Endothelial cell of umbilical vein (primary cell): ENCODE measurements at regions not wholly inside any gene's neighbourhood (a gene's known extent, or its start where the extent isn't known, plus 50 kb on each side); places are given as distances from the start of the nearest gene placed in this dataset.

Source experiments
- BruUV-seq: library from RNA; stranded (reverse); fragments of 400-500 nt; replicated peaks from 2 replicates; lab custom pipeline; 2021; lab: Mats Ljungman, UMichigan
- CTCF ChIA-PET: fragments of 300-600, 350-600 bp; sonication (Branson Sonifier 250); formaldehyde crosslinking; loops from one replicate; lab custom pipeline; 2021; ENCODE audit warnings: antibody characterized with exemption, inconsistent platforms; lab: Charles Lee
- POLR2A ChIA-PET: fragments of 300-600, 350-600 bp; sonication (Branson Sonifier 250); formaldehyde crosslinking; loops from one replicate; lab custom pipeline; 2021; ENCODE audit warnings: antibody characterized with exemption, inconsistent platforms; lab: Charles Lee
- DNase-seq: peaks from one replicate; pipeline ENCODE4 v3.0.0-alpha.2; 2011; ENCODE audit warnings: low read depth, low spot score
- FAIRE-seq: peaks from 2 replicates; lab custom pipeline; 2011; peaks lifted over from hg19 to GRCh38; lab: Jason Lieb, UNC
- H2AFZ ChIP-seq: 2 replicates; pipeline ENCODE4 v1.6.0; 2012; ENCODE audit warnings: low read depth, low read length, control low read depth, inconsistent platforms
- H3K27ac ChIP-seq: 2 replicates; pipeline ENCODE4 v1.5.1; 2011; ENCODE audit warnings: low read depth, mild to moderate bottlenecking, control low read depth, low read length, moderate library complexity; ENCODE audit not compliant: insufficient read depth
- H3K27me3 ChIP-seq, 2 experiments: 2 replicates each; pipeline versions ENCODE4 v1.6.0 to v1.6.1; 2011; ENCODE audit warnings: low read length in 2 of 2, mixed read lengths in 1 of 2; ENCODE audit not compliant: control insufficient read depth in 2 of 2, insufficient read depth in 2 of 2
- H3K36me3 ChIP-seq, 2 experiments: 2 replicates in 1 of 2; 3 replicates in 1 of 2; pipeline ENCODE4 v1.5.1; 2011; ENCODE audit warnings: low read length in 2 of 2, mild to moderate bottlenecking in 1 of 2, moderate library complexity in 1 of 2; ENCODE audit not compliant: control insufficient read depth in 2 of 2, insufficient read depth in 2 of 2; ENCODE audit errors: extremely low read depth in 1 of 2
- H3K4me1 ChIP-seq: 3 replicates; pipeline ENCODE4 v1.5.1; 2011; ENCODE audit warnings: mild to moderate bottlenecking, low read length; ENCODE audit not compliant: control insufficient read depth, insufficient read depth; ENCODE audit errors: extremely low read depth
- H3K4me2 ChIP-seq: 2 replicates; pipeline ENCODE4 v1.6.1; 2011; ENCODE audit warnings: low read length, control low read depth, mixed read lengths; ENCODE audit not compliant: insufficient read depth
- H3K4me3 ChIP-seq, 3 experiments: fragments of 200-600 bp in 1 of 3; sonication (generic), shearing (Covaris generic) in 1 of 3; replicated peaks in 1 of 3; 2 replicates each; pipeline ENCODE4 v1.5.1; 2011 to 2016; ENCODE audit warnings: control low read depth in 3 of 3, low read length in 3 of 3, mild to moderate bottlenecking in 2 of 3, inconsistent platforms in 1 of 3, low read depth in 1 of 3, moderate library complexity in 1 of 3; ENCODE audit not compliant: insufficient read depth in 1 of 3
- H3K79me2 ChIP-seq: 2 replicates; pipeline ENCODE4 v1.6.0; 2012; ENCODE audit warnings: low read length, inconsistent platforms; ENCODE audit not compliant: control insufficient read depth, insufficient read depth
- H3K9ac ChIP-seq: replicated peaks from 2 replicates; pipeline ENCODE3; 2011; ENCODE audit warnings: low read length, control low read depth; ENCODE audit not compliant: insufficient read depth; ENCODE audit errors: extremely low read depth
- H3K9me1 ChIP-seq: replicated peaks from 3 replicates; pipeline ENCODE4 v1.6.0; 2011; ENCODE audit warnings: mild to moderate bottlenecking, low read length; ENCODE audit not compliant: control insufficient read depth, insufficient read depth; ENCODE audit errors: extremely low read depth
- H3K9me3 ChIP-seq: replicated peaks from 2 replicates; pipeline ENCODE4 v1.5.1; 2012; ENCODE audit warnings: low read length, inconsistent platforms; ENCODE audit not compliant: control insufficient read depth, insufficient read depth
- H4K20me1 ChIP-seq: replicated peaks from 2 replicates; pipeline ENCODE3; 2011; ENCODE audit warnings: mild to moderate bottlenecking, low read length; ENCODE audit not compliant: control insufficient read depth, insufficient read depth; ENCODE audit errors: extremely low read depth
- EZH2 ChIP-seq: IDR thresholded peaks from 2 replicates; pipeline ENCODE4 v1.6.1; 2012; ENCODE audit warnings: borderline replicate concordance, low read depth, mild to moderate bottlenecking, moderate library complexity, low read length, inconsistent platforms; ENCODE audit not compliant: severe bottlenecking
- FOS ChIP-seq: IDR thresholded peaks from 2 replicates; pipeline ENCODE4 v1.6.1; 2011; ENCODE audit warnings: mild to moderate bottlenecking, low read length, moderate library complexity, borderline replicate concordance; ENCODE audit not compliant: insufficient read depth
- GATA2 ChIP-seq: IDR thresholded peaks from 2 replicates; pipeline ENCODE4 v1.7.0; 2011; ENCODE audit warnings: low read depth, mild to moderate bottlenecking, moderate library complexity, mixed read lengths, low read length; ENCODE audit not compliant: insufficient read length, insufficient read depth
- JUN ChIP-seq: IDR thresholded peaks from 2 replicates; pipeline ENCODE4 v1.6.1; 2011; ENCODE audit warnings: borderline replicate concordance, low read depth; ENCODE audit not compliant: insufficient read length, insufficient read depth
- MYC ChIP-seq: IDR thresholded peaks from one replicate; pipeline ENCODE4 v1.6.1; 2011; ENCODE audit warnings: mild to moderate bottlenecking, low read depth, low read length
- POLR2A ChIP-seq: IDR thresholded peaks from 2 replicates; pipeline ENCODE4 v1.6.1; 2012; ENCODE audit warnings: low read depth, mild to moderate bottlenecking, control low read depth, low read length
- POLR2AphosphoS5 ChIP-seq: IDR thresholded peaks from 2 replicates; pipeline ENCODE4 v1.6.1; 2012; ENCODE audit warnings: low read depth, mild to moderate bottlenecking, control low read depth, low read length, moderate library complexity; ENCODE audit not compliant: insufficient read depth
- dilution Hi-C: fragments of 300-500 bp; cut with MboI; formaldehyde crosslinking; loops from one replicate; pipeline ENCODE4 v1.15.0; 2019; ENCODE audit warnings: low sequenced_read_pairs; ENCODE audit not compliant: extremely low pct_ligation_motif_present
- intact Hi-C: fragments of 100-400 bp; cut with micrococcal nuclease; formaldehyde crosslinking; loops from one replicate; pipeline ENCODE4 v1.10.0; 2022
- TF ChIP-seq, protein P1 (sequence below): IDR thresholded peaks from 2 replicates; pipeline ENCODE4 v1.6.1; 2011; ENCODE audit not compliant: insufficient read depth, insufficient read length
- TF ChIP-seq, protein P2 (sequence below), 2 donors: IDR thresholded peaks; 1 replicate in 1 of 2; 2 replicates in 1 of 2; pipeline ENCODE4 v1.5.1; 2011; ENCODE audit warnings: low read length in 2 of 2, mild to moderate bottlenecking in 2 of 2, moderate library complexity in 2 of 2, control low read depth in 1 of 2, inconsistent platforms in 1 of 2, low read depth in 1 of 2; ENCODE audit not compliant: insufficient read depth in 1 of 2; ENCODE audit errors: extremely low read depth in 1 of 2

DNA sequence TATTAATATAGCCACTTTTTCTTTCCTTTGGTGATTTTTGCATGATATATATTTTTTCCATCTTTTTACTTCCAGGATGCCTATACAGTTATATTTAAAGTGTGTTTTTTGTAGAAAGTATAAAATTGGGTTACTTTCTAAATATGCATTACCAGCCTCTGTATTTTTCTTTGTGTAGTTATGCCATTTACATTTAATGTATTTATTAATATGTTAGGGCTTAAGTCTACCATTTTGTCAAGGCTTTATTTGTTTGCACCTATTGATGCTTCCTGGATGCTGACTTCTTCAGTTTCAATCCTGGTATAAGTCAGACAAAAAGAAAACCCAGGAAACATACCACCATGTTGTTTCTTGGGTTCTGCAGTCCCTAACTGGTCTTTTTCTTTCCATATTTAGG lies 911.1 kb upstream of the GOT2 start:
- Histone ChIP-seq H3K4me3 (no peak overlapping the region), H3K79me2 (no peaks in the 10 kb centered on the region), H3K4me1 (no peaks in the 10 kb centered on the region), H4K20me1 (no peaks in the 10 kb centered on the region), H3K27me3 (no peaks in the 10 kb centered on the region), H3K9me1 (no peaks in the 10 kb centered on the region), H3K36me3 (no peaks in the 10 kb centered on the region), H3K9me3 (no peaks in the 10 kb centered on the region), H3K4me2 (no peak overlapping the region), H2AFZ (no peak overlapping the region), H3K9ac (no peak overlapping the region), H3K27ac (no peak overlapping the region)
- no peak for TF ChIP-seq POLR2A
- no peak for TF ChIP-seq EZH2
- TF ChIP-seq GATA2, result no peak
- TF ChIP-seq FOS, result no peak
- TF ChIP-seq, protein P1, sequence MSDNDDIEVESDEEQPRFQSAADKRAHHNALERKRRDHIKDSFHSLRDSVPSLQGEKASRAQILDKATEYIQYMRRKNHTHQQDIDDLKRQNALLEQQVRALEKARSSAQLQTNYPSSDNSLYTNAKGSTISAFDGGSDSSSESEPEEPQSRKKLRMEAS, result no peak
- TF ChIP-seq JUN, result no peak
- no peak for TF ChIP-seq MYC
- TF ChIP-seq, protein P2, sequence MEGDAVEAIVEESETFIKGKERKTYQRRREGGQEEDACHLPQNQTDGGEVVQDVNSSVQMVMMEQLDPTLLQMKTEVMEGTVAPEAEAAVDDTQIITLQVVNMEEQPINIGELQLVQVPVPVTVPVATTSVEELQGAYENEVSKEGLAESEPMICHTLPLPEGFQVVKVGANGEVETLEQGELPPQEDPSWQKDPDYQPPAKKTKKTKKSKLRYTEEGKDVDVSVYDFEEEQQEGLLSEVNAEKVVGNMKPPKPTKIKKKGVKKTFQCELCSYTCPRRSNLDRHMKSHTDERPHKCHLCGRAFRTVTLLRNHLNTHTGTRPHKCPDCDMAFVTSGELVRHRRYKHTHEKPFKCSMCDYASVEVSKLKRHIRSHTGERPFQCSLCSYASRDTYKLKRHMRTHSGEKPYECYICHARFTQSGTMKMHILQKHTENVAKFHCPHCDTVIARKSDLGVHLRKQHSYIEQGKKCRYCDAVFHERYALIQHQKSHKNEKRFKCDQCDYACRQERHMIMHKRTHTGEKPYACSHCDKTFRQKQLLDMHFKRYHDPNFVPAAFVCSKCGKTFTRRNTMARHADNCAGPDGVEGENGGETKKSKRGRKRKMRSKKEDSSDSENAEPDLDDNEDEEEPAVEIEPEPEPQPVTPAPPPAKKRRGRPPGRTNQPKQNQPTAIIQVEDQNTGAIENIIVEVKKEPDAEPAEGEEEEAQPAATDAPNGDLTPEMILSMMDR (IDR thresholded peaks at IDR 0.05; ENCODE audit: extremely low read depth in 1 of 2, insufficient read depth in 1 of 2, low read depth in 1 of 2, low read length in 2 of 2), result no peak
- TF ChIP-seq POLR2AphosphoS5, result no peak
- POLR2A ChIA-PET, result no interaction called here
- FAIRE-seq (no peak), DNase-seq (no peak)
- intact Hi-C loops, result no loop called here
- CTCF ChIA-PET, result interaction anchor here (1.0 kb wide), 3 partner anchors 10 to 801 kb away, joined by 3 to 4 read pairs (median 3); no protein-coding TSS in a partner anchor
- dilution Hi-C loops, result no loop called here
- BruUV-seq, result no TSS peak
